Bronchial epithelial cell (primary cell): ENCODE measurements at regions not wholly inside any gene's neighbourhood (a gene's known extent, or its start where the extent isn't known, plus 50 kb on each side); places are given as distances from the start of the nearest gene placed in this dataset.

ENCODE experiments used
- DNase-seq: peaks from one replicate; pipeline ENCODE4 v3.0.0-alpha.2; 2010; ENCODE audit warnings: low read depth
- FAIRE-seq: peaks from 2 replicates; lab custom pipeline; 2011; peaks lifted over from hg19 to GRCh38; lab: Jason Lieb, UNC
- H3K27me3 ChIP-seq: 2 replicates; pipeline ENCODE4 v1.5.1; 2011; ENCODE audit warnings: low read length; ENCODE audit not compliant: control insufficient read depth, insufficient read depth
- H3K36me3 ChIP-seq: 2 replicates; pipeline ENCODE4 v1.5.1; 2011; ENCODE audit warnings: low read length; ENCODE audit not compliant: control insufficient read depth, insufficient read depth
- H3K4me3 ChIP-seq: 2 replicates; pipeline ENCODE4 v1.5.1; 2011; ENCODE audit warnings: mild to moderate bottlenecking, low read depth, low read length, control low read depth
- CTCF ChIP-seq: IDR thresholded peaks from 2 replicates; pipeline ENCODE4 v1.5.1; 2011; ENCODE audit warnings: mild to moderate bottlenecking, moderate library complexity, low read length, control low read depth, inconsistent platforms; ENCODE audit not compliant: insufficient read depth, severe bottlenecking

GRCh38 chr7:106721816-106722785 lies 61.1 kb upstream of the CCDC71L start:
- TF ChIP-seq CTCF = no peak
- no peaks in the 10 kb centered on the region for H3K27me3 ChIP-seq
- DNase-seq = no peak
- H3K4me3 ChIP-seq = no peak overlapping the region
- no peaks in the 10 kb centered on the region for H3K36me3 ChIP-seq
- no peak for FAIRE-seq

- no peak for FAIRE-seq
- no peak overlapping the region for H3K4me3 ChIP-seq
- DNase-seq = no peak
- TF ChIP-seq CTCF = no peak
- no peaks in the 10 kb centered on the region for H3K27me3 ChIP-seq
- H3K36me3 ChIP-seq = no peaks in the 10 kb centered on the region
These were observed 62.4 kb upstream of the CCDC71L start for GRCh38 chr7:106723398-106723797.

- no peak for TF ChIP-seq CTCF
- Histone ChIP-seq H3K27me3 (no peaks in the 10 kb centered on the region), H3K36me3 (no peaks in the 10 kb centered on the region), H3K4me3 (no peak overlapping the region)
- no peak for FAIRE-seq
- DNase-seq = peak; percentile 96
These were observed 68.9 kb upstream of the CCDC71L start for GRCh38 chr7:106729720-106730385.

- DNase-seq = no peak
- FAIRE-seq = no peak
These were observed 70.2 kb upstream of the CCDC71L start for GRCh38 chr7:106731187-106731586.

GRCh38 chr7:106731646-106732444 lies 70.9 kb upstream of the CCDC71L start:
- no peak for TF ChIP-seq CTCF
- no peaks in the 10 kb centered on the region for H3K27me3 ChIP-seq
- no peak for DNase-seq
- H3K4me3 ChIP-seq = no peak overlapping the region
- H3K36me3 ChIP-seq = no peaks in the 10 kb centered on the region
- FAIRE-seq = no peak

More at GRCh38 chr7:106731187-106731586, 70.2 kb upstream of the CCDC71L start:
- no peak for TF ChIP-seq CTCF
- no peaks in the 10 kb centered on the region for H3K36me3 ChIP-seq
- no peaks in the 10 kb centered on the region for H3K27me3 ChIP-seq
- no peak overlapping the region for H3K4me3 ChIP-seq
